Panc1 (cell line): ENCODE measurements at regions not wholly inside any gene's neighbourhood (a gene's known extent, or its start where the extent isn't known, plus 50 kb on each side); places are given as distances from the start of the nearest gene placed in this dataset.
"Not testable (repeated sequence)": the region's sequence is repeated elsewhere in the genome, so short reads cannot be mapped to it uniquely, and the experiment has no call there.

Source experiments
- ATAC-seq: fragments of 200-7000 bp; cut with Tn5 transposase; 2 replicates; pipeline ENCODE4 v1.9.1; 2020; ENCODE audit warnings: mild to moderate bottlenecking, moderate library complexity
- BruUV-seq: library from RNA; stranded (reverse); fragments of 400-500 nt; replicated peaks from 2 replicates; lab custom pipeline; 2021; lab: Mats Ljungman, UMichigan
- CTCF ChIA-PET: fragments of 300-600 bp; sonication (Branson Sonifier 250); formaldehyde crosslinking; loops from one replicate; lab custom pipeline; 2022; ENCODE audit warnings: antibody characterized with exemption; lab: Charles Lee
- POLR2A ChIA-PET: fragments of 300-600 bp; sonication (Branson Sonifier 250); formaldehyde crosslinking; loops from one replicate; lab custom pipeline; 2022; ENCODE audit warnings: antibody characterized with exemption; lab: Charles Lee
- DNase-seq: peaks from one replicate; pipeline ENCODE4 v3.0.0-alpha.2; 2010; ENCODE audit warnings: low read depth, low spot score
- H3K27ac ChIP-seq: 2 replicates; pipeline ENCODE4 v1.5.1; 2011; ENCODE audit warnings: mild to moderate bottlenecking, low read length, inconsistent platforms
- H3K27me3 ChIP-seq: fragments of 200-500 bp; sonication (Bioruptor generic); 2 replicates; pipeline ENCODE4 v1.6.0; 2014; ENCODE audit warnings: low read length, inconsistent platforms; ENCODE audit not compliant: control insufficient read depth, insufficient read depth
- H3K36me3 ChIP-seq: fragments of 200-500 bp; sonication (Bioruptor generic); 2 replicates; pipeline ENCODE4 v1.5.1; 2014; ENCODE audit warnings: inconsistent platforms, mild to moderate bottlenecking, low read length, moderate library complexity; ENCODE audit not compliant: control insufficient read depth, insufficient read depth
- H3K4me1 ChIP-seq: 2 replicates; pipeline ENCODE4 v1.5.1; 2011; ENCODE audit warnings: inconsistent platforms, mild to moderate bottlenecking, low read length, moderate library complexity; ENCODE audit not compliant: control insufficient read depth, insufficient read depth
- H3K4me3 ChIP-seq, 2 experiments: 2 replicates each; pipeline ENCODE4 v1.5.1; 2011 to 2012; ENCODE audit warnings: low read depth in 2 of 2, low read length in 2 of 2, mild to moderate bottlenecking in 2 of 2, inconsistent platforms in 1 of 2, moderate library complexity in 1 of 2
- H3K9me3 ChIP-seq: fragments of 200-500 bp; sonication (Bioruptor generic); 2 replicates; pipeline ENCODE4 v1.5.1; 2014; ENCODE audit warnings: low read depth, mild to moderate bottlenecking, inconsistent platforms, low read length, moderate library complexity; ENCODE audit not compliant: control insufficient read depth, insufficient read depth
- POLR2AphosphoS5 ChIP-seq: IDR thresholded peaks from 2 replicates; pipeline ENCODE4 v1.6.1; 2012; ENCODE audit warnings: mild to moderate bottlenecking, low read depth, low read length, moderate library complexity
- SIN3A ChIP-seq: IDR thresholded peaks from 2 replicates; pipeline ENCODE4 v1.6.1; 2012; ENCODE audit warnings: low read depth, mild to moderate bottlenecking, low read length, moderate library complexity, borderline replicate concordance; ENCODE audit not compliant: insufficient read depth
- TCF7L2 ChIP-seq: IDR thresholded peaks from 2 replicates; pipeline ENCODE4 v1.6.1; 2011; ENCODE audit warnings: mild to moderate bottlenecking, low read depth, low read length, inconsistent platforms
- in situ Hi-C: cut with HindIII; loops from 2 replicates; pipeline ENCODE4 v1.10.0; 2016; ENCODE audit warnings: low sequenced_read_pairs, low pct_unique_long_range_greater_than_20kb
- intact Hi-C: fragments of 100-400 bp; cut with micrococcal nuclease; formaldehyde crosslinking; loops from one replicate; pipeline ENCODE4 v1.10.0; 2022; ENCODE audit not compliant: unreplicated experiment
- TF ChIP-seq, protein P1 (sequence below): fragments of 450-650 bp; IDR thresholded peaks from 2 replicates; pipeline ENCODE4 v1.5.1; 2017; ENCODE audit warnings: mild to moderate bottlenecking
- TF ChIP-seq, protein P2 (sequence below), 2 experiments: IDR thresholded peaks; 2 replicates each; pipeline ENCODE4 v1.6.1; 2011 to 2012; ENCODE audit warnings: low read depth in 2 of 2, control low read depth in 1 of 2, low read length in 1 of 2, mild to moderate bottlenecking in 1 of 2, moderate library complexity in 1 of 2; ENCODE audit not compliant: insufficient read depth in 1 of 2

DNA sequence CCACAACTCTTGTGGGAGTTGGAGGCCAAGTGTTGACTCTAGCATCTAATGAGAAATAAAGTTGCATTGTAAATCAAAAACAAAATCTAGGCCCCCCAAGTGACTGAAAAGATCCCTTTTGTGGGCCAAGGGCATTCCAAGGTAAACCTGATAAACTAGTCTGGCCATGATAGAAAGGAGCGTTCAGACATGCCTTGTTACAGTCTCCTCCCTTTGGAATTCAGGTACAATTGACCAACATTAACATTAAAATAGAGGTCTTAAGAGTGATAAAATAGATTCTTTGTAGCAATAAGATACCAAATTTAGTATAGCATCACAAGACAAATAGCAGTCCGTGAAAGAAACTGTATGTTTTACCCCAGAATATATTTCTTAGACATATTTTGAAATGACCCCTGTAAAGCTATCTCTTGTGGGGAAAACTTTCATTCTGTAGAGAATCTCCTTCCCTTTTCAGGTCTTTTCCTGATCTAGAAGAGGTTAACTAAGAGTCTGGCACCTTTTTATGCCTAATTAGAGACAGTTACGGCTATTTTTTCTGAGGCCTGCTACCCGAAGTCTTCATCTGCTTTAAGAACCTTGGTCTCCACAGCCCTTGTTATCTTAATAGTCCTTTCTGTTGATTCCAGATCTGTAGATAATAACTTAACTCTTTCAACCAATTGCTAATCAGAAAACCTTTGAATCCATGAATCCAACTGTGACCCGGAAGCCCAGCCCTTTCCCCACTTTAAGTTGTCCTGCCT is 495.4 kb upstream of the MMS22L start:
- H3K4me1 ChIP-seq, result no peaks in the 10 kb centered on the region
- H3K27me3 ChIP-seq, result no peaks in the 10 kb centered on the region
- no peak overlapping the region for H3K4me3 ChIP-seq
- ChIA-PET CTCF (no interaction called here), POLR2A (no interaction called here)
- H3K9me3 ChIP-seq, result no peaks in the 10 kb centered on the region
- intact Hi-C loops, result no loop called here
- DNase-seq, result no peak
- no peaks in the 10 kb centered on the region for H3K36me3 ChIP-seq
- no peak for ATAC-seq
- H3K27ac ChIP-seq, result no peak overlapping the region
- in situ Hi-C loops, result no loop called here
- TF ChIP-seq, protein P1, sequence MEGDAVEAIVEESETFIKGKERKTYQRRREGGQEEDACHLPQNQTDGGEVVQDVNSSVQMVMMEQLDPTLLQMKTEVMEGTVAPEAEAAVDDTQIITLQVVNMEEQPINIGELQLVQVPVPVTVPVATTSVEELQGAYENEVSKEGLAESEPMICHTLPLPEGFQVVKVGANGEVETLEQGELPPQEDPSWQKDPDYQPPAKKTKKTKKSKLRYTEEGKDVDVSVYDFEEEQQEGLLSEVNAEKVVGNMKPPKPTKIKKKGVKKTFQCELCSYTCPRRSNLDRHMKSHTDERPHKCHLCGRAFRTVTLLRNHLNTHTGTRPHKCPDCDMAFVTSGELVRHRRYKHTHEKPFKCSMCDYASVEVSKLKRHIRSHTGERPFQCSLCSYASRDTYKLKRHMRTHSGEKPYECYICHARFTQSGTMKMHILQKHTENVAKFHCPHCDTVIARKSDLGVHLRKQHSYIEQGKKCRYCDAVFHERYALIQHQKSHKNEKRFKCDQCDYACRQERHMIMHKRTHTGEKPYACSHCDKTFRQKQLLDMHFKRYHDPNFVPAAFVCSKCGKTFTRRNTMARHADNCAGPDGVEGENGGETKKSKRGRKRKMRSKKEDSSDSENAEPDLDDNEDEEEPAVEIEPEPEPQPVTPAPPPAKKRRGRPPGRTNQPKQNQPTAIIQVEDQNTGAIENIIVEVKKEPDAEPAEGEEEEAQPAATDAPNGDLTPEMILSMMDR, result no peak
- TF ChIP-seq, protein P2, sequence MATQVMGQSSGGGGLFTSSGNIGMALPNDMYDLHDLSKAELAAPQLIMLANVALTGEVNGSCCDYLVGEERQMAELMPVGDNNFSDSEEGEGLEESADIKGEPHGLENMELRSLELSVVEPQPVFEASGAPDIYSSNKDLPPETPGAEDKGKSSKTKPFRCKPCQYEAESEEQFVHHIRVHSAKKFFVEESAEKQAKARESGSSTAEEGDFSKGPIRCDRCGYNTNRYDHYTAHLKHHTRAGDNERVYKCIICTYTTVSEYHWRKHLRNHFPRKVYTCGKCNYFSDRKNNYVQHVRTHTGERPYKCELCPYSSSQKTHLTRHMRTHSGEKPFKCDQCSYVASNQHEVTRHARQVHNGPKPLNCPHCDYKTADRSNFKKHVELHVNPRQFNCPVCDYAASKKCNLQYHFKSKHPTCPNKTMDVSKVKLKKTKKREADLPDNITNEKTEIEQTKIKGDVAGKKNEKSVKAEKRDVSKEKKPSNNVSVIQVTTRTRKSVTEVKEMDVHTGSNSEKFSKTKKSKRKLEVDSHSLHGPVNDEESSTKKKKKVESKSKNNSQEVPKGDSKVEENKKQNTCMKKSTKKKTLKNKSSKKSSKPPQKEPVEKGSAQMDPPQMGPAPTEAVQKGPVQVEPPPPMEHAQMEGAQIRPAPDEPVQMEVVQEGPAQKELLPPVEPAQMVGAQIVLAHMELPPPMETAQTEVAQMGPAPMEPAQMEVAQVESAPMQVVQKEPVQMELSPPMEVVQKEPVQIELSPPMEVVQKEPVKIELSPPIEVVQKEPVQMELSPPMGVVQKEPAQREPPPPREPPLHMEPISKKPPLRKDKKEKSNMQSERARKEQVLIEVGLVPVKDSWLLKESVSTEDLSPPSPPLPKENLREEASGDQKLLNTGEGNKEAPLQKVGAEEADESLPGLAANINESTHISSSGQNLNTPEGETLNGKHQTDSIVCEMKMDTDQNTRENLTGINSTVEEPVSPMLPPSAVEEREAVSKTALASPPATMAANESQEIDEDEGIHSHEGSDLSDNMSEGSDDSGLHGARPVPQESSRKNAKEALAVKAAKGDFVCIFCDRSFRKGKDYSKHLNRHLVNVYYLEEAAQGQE (IDR thresholded peaks at IDR 0.05; ENCODE audit: insufficient read depth in 1 of 2, low read depth in 2 of 2, low read length in 1 of 2), result no peak
- no peak for TF ChIP-seq TCF7L2
- no peak for TF ChIP-seq SIN3A
- TF ChIP-seq POLR2AphosphoS5, result no peak
- no TSS peak for BruUV-seq

DNA sequence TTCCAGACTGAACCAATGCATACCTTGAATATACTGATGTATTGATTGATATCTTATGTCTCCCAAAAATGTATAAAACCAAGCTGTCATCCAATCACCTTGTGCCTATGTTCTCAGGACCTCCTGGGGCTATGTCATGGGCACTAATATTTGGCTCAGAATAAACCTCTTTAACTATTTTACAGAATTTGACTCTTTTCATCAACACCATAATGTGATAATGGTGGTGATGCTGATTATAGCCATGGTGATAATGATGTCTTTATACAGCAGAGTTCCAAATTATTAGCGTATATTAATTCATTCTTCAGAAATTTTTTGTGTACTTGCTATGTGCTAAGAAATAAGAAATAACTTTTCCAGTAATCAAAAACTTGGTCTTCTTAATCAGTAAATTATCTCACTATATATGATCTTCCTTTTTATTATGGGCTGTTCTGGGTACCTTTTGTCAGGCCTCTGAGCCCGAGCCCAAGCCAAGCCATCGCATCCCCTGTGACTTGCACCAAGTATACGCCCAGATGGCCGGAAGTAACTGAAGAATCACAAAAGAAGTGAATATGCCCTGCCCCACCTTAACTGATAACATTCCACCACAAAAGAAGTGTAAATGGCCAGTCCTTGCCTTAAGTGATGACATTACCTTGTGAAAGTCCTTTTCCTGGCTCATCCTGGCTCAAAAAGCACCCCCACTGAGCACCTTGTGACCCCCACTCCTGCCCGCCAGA is 496.2 kb upstream of the MMS22L start:
- BruUV-seq, ATAC-seq, H3K9me3 ChIP-seq, H3K4me1 ChIP-seq, DNase-seq, H3K36me3 ChIP-seq, in situ Hi-C loops, H3K27ac ChIP-seq, POLR2A ChIA-PET, H3K4me3 ChIP-seq, intact Hi-C loops, CTCF ChIA-PET, H3K27me3 ChIP-seq: not testable (repeated sequence)
